HEK293 (cell line): ENCODE measurements at regions not wholly inside any gene's neighbourhood (a gene's known extent, or its start where the extent isn't known, plus 50 kb on each side); places are given as distances from the start of the nearest gene placed in this dataset.
A peak's percentile ranks its signal among the peaks of the same experiment; 100 is the strongest.

Experiments
- CTCF ChIA-PET: fragments of 350-600 bp; formaldehyde crosslinking; extraction: SDS; loops from one replicate; lab custom pipeline; 2021; ENCODE audit warnings: antibody characterized with exemption; lab: Yijun Ruan, JAX
- POLR2A ChIA-PET: fragments of 300-600 bp; formaldehyde crosslinking; extraction: SDS; loops from one replicate; lab custom pipeline; 2020; ENCODE audit warnings: antibody characterized with exemption, inconsistent platforms; lab: Yijun Ruan, JAX
- H3K27ac ChIP-seq: fragments of 200-500 bp; sonication (Bioruptor generic); 2 replicates; pipeline ENCODE4 v1.5.1; 2014; ENCODE audit warnings: low read depth, low read length, control low read depth, inconsistent platforms; ENCODE audit errors: extremely low read depth
- H3K36me3 ChIP-seq, 2 experiments: fragments of 200-500 bp in 1 of 2; sonication (Bioruptor generic) in 1 of 2; 1 replicate in 1 of 2; 2 replicates in 1 of 2; pipeline ENCODE4 v1.5.1; 2014 to 2017; ENCODE audit warnings: inconsistent platforms in 2 of 2, low read length in 2 of 2; ENCODE audit not compliant: control insufficient read depth in 2 of 2, insufficient read depth in 1 of 2
- H3K4me1 ChIP-seq: fragments of 200-500 bp; sonication (Bioruptor generic); 2 replicates; pipeline ENCODE4 v1.5.1; 2014; ENCODE audit warnings: mild to moderate bottlenecking, low read length, inconsistent platforms; ENCODE audit not compliant: control insufficient read depth, insufficient read depth
- H3K4me3 ChIP-seq: 2 replicates; pipeline ENCODE4 v1.5.1; 2011; ENCODE audit warnings: low read depth, mild to moderate bottlenecking, control low read depth, low read length, moderate library complexity
- H3K9me3 ChIP-seq: fragments of 200-500 bp; sonication (Bioruptor generic); 2 replicates; pipeline ENCODE4 v1.5.1; 2014; ENCODE audit warnings: low read depth, low read length, inconsistent platforms; ENCODE audit not compliant: control insufficient read depth, insufficient read depth
- EGR2 ChIP-seq: fragments of 450-650 bp; formaldehyde crosslinking; IDR thresholded peaks from 2 replicates; pipeline ENCODE4 v1.5.1; 2016; ENCODE audit warnings: low read depth, missing biosample characterization, missing genetic modification characterization
- GLI4 ChIP-seq: fragments of 450-650 bp; formaldehyde crosslinking; IDR thresholded peaks from 2 replicates; pipeline ENCODE4 v1.5.1; 2016; ENCODE audit warnings: missing biosample characterization, missing genetic modification characterization
- MYNN ChIP-seq: fragments of 450-650 bp; formaldehyde crosslinking; IDR thresholded peaks from 2 replicates; pipeline ENCODE4 v1.5.1; 2016; ENCODE audit warnings: missing biosample characterization, missing genetic modification characterization, borderline replicate concordance
- PRDM6 ChIP-seq: fragments of 450-650 bp; formaldehyde crosslinking; IDR thresholded peaks from 2 replicates; pipeline ENCODE4 v1.5.1; 2017; ENCODE audit warnings: missing biosample characterization, missing genetic modification characterization
- ZBTB21 ChIP-seq: fragments of 450-650 bp; formaldehyde crosslinking; IDR thresholded peaks from 2 replicates; pipeline ENCODE4 v1.5.1; 2017; ENCODE audit warnings: missing biosample characterization, missing genetic modification characterization
- ZBTB49 ChIP-seq: fragments of 450-650 bp; formaldehyde crosslinking; IDR thresholded peaks from 2 replicates; pipeline ENCODE4 v1.5.1; 2016; ENCODE audit warnings: missing biosample characterization, missing genetic modification characterization, low read depth
- ZBTB8A ChIP-seq: fragments of 450-650 bp; formaldehyde crosslinking; IDR thresholded peaks from 2 replicates; pipeline ENCODE4 v1.5.1; 2016; ENCODE audit warnings: missing biosample characterization, missing genetic modification characterization
- ZFHX2 ChIP-seq: fragments of 450-650 bp; formaldehyde crosslinking; conservative IDR thresholded peaks from 2 replicates; pipeline ENCODE4 v1.5.1; 2016; ENCODE audit warnings: missing biosample characterization, missing genetic modification characterization
- ZIC2 ChIP-seq: fragments of 450-650 bp; formaldehyde crosslinking; IDR thresholded peaks from 2 replicates; pipeline ENCODE4 v1.5.1; 2016; ENCODE audit warnings: missing biosample characterization, missing genetic modification characterization
- ZNF114 ChIP-seq: fragments of 450-650 bp; formaldehyde crosslinking; IDR thresholded peaks from 2 replicates; pipeline ENCODE4 v1.5.0; 2017; ENCODE audit warnings: missing biosample characterization, missing genetic modification characterization
- ZNF16 ChIP-seq: fragments of 450-650 bp; formaldehyde crosslinking; IDR thresholded peaks from 2 replicates; pipeline ENCODE4 v1.5.1; 2016; ENCODE audit warnings: low read depth, missing biosample characterization, missing genetic modification characterization
- ZNF214 ChIP-seq: fragments of 450-650 bp; formaldehyde crosslinking; IDR thresholded peaks from 2 replicates; pipeline ENCODE4 v1.5.1; 2017; ENCODE audit warnings: missing biosample characterization, mild to moderate bottlenecking, missing genetic modification characterization, borderline replicate concordance
- ZNF239 ChIP-seq: fragments of 450-650 bp; formaldehyde crosslinking; IDR thresholded peaks from 2 replicates; pipeline ENCODE4 v1.5.1; 2016; ENCODE audit warnings: missing biosample characterization, missing genetic modification characterization
- ZNF280C ChIP-seq: fragments of 450-650 bp; formaldehyde crosslinking; IDR thresholded peaks from 2 replicates; pipeline ENCODE4 v1.5.1; 2016; ENCODE audit warnings: missing biosample characterization, missing genetic modification characterization
- ZNF394 ChIP-seq: fragments of 450-650 bp; formaldehyde crosslinking; IDR thresholded peaks from 2 replicates; pipeline ENCODE4 v1.5.1; 2016; ENCODE audit warnings: missing biosample characterization, missing genetic modification characterization, mild to moderate bottlenecking, moderate library complexity, borderline replicate concordance
- ZNF473 ChIP-seq: fragments of 450-650 bp; formaldehyde crosslinking; IDR thresholded peaks from 2 replicates; pipeline ENCODE4 v1.5.1; 2017; ENCODE audit warnings: missing biosample characterization, missing genetic modification characterization
- ZNF514 ChIP-seq: fragments of 450-650 bp; formaldehyde crosslinking; IDR thresholded peaks from 2 replicates; pipeline ENCODE4 v1.5.1; 2016; ENCODE audit warnings: missing biosample characterization, missing genetic modification characterization
- ZNF558 ChIP-seq: fragments of 450-650 bp; formaldehyde crosslinking; IDR thresholded peaks from 2 replicates; pipeline ENCODE4 v1.5.1; 2016; ENCODE audit warnings: missing biosample characterization, missing genetic modification characterization
- ZNF623 ChIP-seq: fragments of 450-650 bp; formaldehyde crosslinking; IDR thresholded peaks from 2 replicates; pipeline ENCODE4 v1.5.1; 2016; ENCODE audit warnings: missing biosample characterization, missing genetic modification characterization
- ZNF629 ChIP-seq: fragments of 450-650 bp; formaldehyde crosslinking; IDR thresholded peaks from 2 replicates; pipeline ENCODE4 v1.5.1; 2017; ENCODE audit warnings: missing biosample characterization, missing genetic modification characterization
- ZNF776 ChIP-seq: fragments of 450-650 bp; formaldehyde crosslinking; IDR thresholded peaks from 2 replicates; pipeline ENCODE4 v1.5.0; 2017; ENCODE audit warnings: missing biosample characterization, missing genetic modification characterization, borderline replicate concordance
- ZNF777 ChIP-seq: fragments of 450-650 bp; formaldehyde crosslinking; IDR thresholded peaks from 2 replicates; pipeline ENCODE4 v1.5.1; 2017; ENCODE audit warnings: missing biosample characterization, missing genetic modification characterization, borderline replicate concordance
- ZSCAN4 ChIP-seq: fragments of 450-650 bp; formaldehyde crosslinking; IDR thresholded peaks from 2 replicates; pipeline ENCODE4 v1.5.1; 2017; ENCODE audit warnings: missing biosample characterization, missing genetic modification characterization

GRCh38 chr21:8991968-8992621 is 1529.3 kb upstream of the TPTE start:
- H3K36me3 ChIP-seq = no peaks in the 10 kb centered on the region
- H3K4me1 ChIP-seq = no peaks in the 10 kb centered on the region
- no peak overlapping the region for H3K4me3 ChIP-seq
- ChIA-PET CTCF (no interaction called here), POLR2A (no interaction called here)
- H3K9me3 ChIP-seq = no peaks in the 10 kb centered on the region
- TF ChIP-seq ZBTB21 (tag by site-specific recombination) (no peak), ZNF777 (tag by site-specific recombination) (no peak), EGR2 (tag by site-specific recombination) (peak; percentile 20; the same call in 1 of the 2 replicates)
- H3K27ac ChIP-seq = no peak overlapping the region

- POLR2A ChIA-PET = no interaction called here
- Histone ChIP-seq H3K4me1 (no peaks in the 10 kb centered on the region), H3K4me3 (no peak overlapping the region)
- no peak for TF ChIP-seq ZNF214 (tag by site-specific recombination)
- TF ChIP-seq MYNN (tag by site-specific recombination) = no peak
- TF ChIP-seq, all 188 proteins: peak for 0
- Histone ChIP-seq H3K9me3 (no peaks in the 10 kb centered on the region), H3K36me3 (no peaks in the 10 kb centered on the region), H3K27ac (no peak overlapping the region)
- CTCF ChIA-PET = no interaction called here
These were observed 1528.6 kb upstream of the TPTE start for GRCh38 chr21:8992731-8993174.

GRCh38 chr21:8993284-8993942 is 1528.0 kb upstream of the TPTE start:
- Histone ChIP-seq H3K27ac (no peak overlapping the region), H3K9me3 (no peaks in the 10 kb centered on the region), H3K36me3 (no peaks in the 10 kb centered on the region), H3K4me3 (no peak overlapping the region), H3K4me1 (no peaks in the 10 kb centered on the region)
- ChIA-PET POLR2A (no interaction called here), CTCF (no interaction called here)
- no peak for TF ChIP-seq ZSCAN4
- no peak for TF ChIP-seq ZNF280C (tag by site-specific recombination)
- TF ChIP-seq ZFHX2 (tag by site-specific recombination) = no peak
- no peak for TF ChIP-seq ZIC2 (tag by site-specific recombination)
- no peak for TF ChIP-seq ZBTB49 (tag by site-specific recombination)
- no peak for TF ChIP-seq ZNF558 (tag by site-specific recombination)
- TF ChIP-seq ZBTB8A (tag by site-specific recombination) = no peak
- TF ChIP-seq ZNF114 = no peak
- no peak for TF ChIP-seq ZNF394
- TF ChIP-seq ZNF473 (tag by site-specific recombination) = no peak
- TF ChIP-seq ZNF776 (tag by site-specific recombination) = no peak
- no peak for TF ChIP-seq GLI4 (tag by site-specific recombination)
- no peak for TF ChIP-seq ZNF623 (tag by site-specific recombination)
- no peak for TF ChIP-seq ZNF16 (tag by site-specific recombination)
- TF ChIP-seq ZNF239 (tag by site-specific recombination) = no peak
- no peak for TF ChIP-seq ZNF629
- no peak for TF ChIP-seq PRDM6 (tag by site-specific recombination)
- TF ChIP-seq ZNF514 = no peak
